HUES64 (cell line): ENCODE measurements at regions not wholly inside any gene's neighbourhood (a gene's known extent, or its start where the extent isn't known, plus 50 kb on each side); places are given as distances from the start of the nearest gene placed in this dataset.

ENCODE experiments used
- H3K27ac ChIP-seq: 2 replicates; pipeline ENCODE4 v1.7.0; 2013; ENCODE audit warnings: low read depth, low read length, inconsistent platforms
- H3K27me3 ChIP-seq: 2 replicates; pipeline ENCODE4 v1.6.1; 2013; ENCODE audit warnings: mild to moderate bottlenecking, low read length; ENCODE audit not compliant: insufficient read depth
- H3K36me3 ChIP-seq: 2 replicates; pipeline ENCODE4 v1.6.1; 2013; ENCODE audit warnings: mild to moderate bottlenecking, low read length; ENCODE audit not compliant: insufficient read depth
- H3K4me1 ChIP-seq: 2 replicates; pipeline ENCODE4 v1.6.1; 2013; ENCODE audit warnings: mild to moderate bottlenecking, low read length, moderate library complexity; ENCODE audit not compliant: insufficient read depth
- H3K4me3 ChIP-seq: 2 replicates; pipeline ENCODE4 v1.5.1; 2013; ENCODE audit warnings: mild to moderate bottlenecking, low read length, moderate library complexity
- H3K9ac ChIP-seq: 2 replicates; pipeline ENCODE4 v1.6.1; 2013; ENCODE audit warnings: mild to moderate bottlenecking, low read depth, low read length
- H3K9me3 ChIP-seq: 2 replicates; pipeline ENCODE4 v1.6.1; 2013; ENCODE audit warnings: low read depth, low read length; ENCODE audit not compliant: insufficient read depth
- WGBS: fragments of 150-250, 120-280 bp; methylation state at CpG from one replicate; pipeline ENCODE4 v1.1.7; 2013; ENCODE audit warnings: missing lambda C conversion rate; 5-methylcytosine and 5-hydroxymethylcytosine counted together

DNA sequence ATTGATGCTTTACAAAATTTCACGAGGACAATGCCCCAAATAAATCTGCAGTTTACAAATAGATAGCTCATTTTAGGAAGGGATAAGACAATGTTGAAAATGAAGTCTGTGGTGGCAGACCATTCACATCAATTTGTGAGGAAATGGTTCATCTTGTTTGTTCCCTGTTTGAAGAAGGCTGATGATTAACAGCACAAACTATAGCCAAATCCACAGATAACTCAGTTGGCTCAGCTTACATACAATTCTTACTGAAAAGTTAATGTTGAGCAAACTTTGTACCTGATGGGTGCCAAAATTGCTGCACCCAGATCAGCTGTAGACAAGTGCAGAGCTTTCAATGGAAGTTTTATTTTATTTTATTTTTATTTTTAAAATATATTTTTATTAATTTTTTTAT, 763.9 kb downstream of the DOK5 start:
- no peaks in the 10 kb centered on the region for H3K27me3 ChIP-seq
- no peak overlapping the region for H3K9ac ChIP-seq
- H3K36me3 ChIP-seq = no peaks in the 10 kb centered on the region
- H3K4me1 ChIP-seq = no peaks in the 10 kb centered on the region
- 67% methylated on average over 1 of the region's 1 CpG for WGBS
- H3K9me3 ChIP-seq = peaks cover 40% of the 10 kb centered on the region
- no peak overlapping the region for H3K27ac ChIP-seq
- no peak overlapping the region for H3K4me3 ChIP-seq

DNA sequence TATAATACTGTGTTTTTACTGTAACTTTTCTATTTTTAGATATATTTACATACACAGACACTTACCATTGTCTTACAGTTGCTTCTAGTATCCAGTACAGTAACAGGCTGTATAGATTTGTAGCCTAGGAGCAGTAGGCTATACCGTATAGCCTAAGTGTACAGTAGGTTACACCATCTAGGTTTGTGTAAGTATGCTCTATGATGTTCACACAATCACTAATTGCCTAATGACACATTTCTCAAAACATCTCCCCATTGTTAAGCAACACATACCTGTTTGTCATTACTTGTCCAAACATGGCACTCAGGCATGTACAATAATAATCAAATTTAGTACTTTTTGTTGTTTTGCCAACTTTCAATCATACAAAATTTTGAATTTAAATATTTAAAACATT, 757.3 kb downstream of the DOK5 start:
- Histone ChIP-seq H3K4me3 (no peak overlapping the region), H3K4me1 (no peaks in the 10 kb centered on the region), H3K9ac (no peak overlapping the region), H3K36me3 (no peaks in the 10 kb centered on the region), H3K9me3 (peaks cover 30% of the 10 kb centered on the region), H3K27me3 (no peaks in the 10 kb centered on the region), H3K27ac (no peak overlapping the region)
- 100% methylated on average over 1 of the region's 1 CpG for WGBS

DNA sequence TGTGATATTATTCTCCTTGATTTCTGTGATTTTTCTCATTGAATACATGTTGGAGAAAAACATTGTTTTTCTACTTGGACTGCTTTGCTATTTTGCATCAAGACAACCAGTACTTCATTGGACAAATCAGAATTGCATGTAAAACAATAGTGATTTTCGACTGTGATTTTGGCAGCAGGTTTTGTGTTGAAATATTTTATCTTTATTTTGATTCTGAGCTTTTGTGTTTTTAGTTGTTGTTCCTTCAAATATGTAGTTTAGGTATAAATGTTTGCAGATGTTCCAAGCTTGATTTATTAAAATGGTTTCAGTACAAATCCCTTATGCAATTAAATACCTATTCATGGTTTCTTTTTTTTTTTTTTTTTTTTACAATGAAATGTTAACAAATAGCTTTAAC, 754.1 kb downstream of the DOK5 start:
- 63% methylated on average over 1 of the region's 1 CpG for WGBS
- Histone ChIP-seq H3K9ac (no peak overlapping the region), H3K4me3 (no peak overlapping the region), H3K27me3 (no peaks in the 10 kb centered on the region), H3K36me3 (no peaks in the 10 kb centered on the region), H3K9me3 (peaks cover 17% of the 10 kb centered on the region), H3K27ac (no peak overlapping the region), H3K4me1 (no peaks in the 10 kb centered on the region)

DNA sequence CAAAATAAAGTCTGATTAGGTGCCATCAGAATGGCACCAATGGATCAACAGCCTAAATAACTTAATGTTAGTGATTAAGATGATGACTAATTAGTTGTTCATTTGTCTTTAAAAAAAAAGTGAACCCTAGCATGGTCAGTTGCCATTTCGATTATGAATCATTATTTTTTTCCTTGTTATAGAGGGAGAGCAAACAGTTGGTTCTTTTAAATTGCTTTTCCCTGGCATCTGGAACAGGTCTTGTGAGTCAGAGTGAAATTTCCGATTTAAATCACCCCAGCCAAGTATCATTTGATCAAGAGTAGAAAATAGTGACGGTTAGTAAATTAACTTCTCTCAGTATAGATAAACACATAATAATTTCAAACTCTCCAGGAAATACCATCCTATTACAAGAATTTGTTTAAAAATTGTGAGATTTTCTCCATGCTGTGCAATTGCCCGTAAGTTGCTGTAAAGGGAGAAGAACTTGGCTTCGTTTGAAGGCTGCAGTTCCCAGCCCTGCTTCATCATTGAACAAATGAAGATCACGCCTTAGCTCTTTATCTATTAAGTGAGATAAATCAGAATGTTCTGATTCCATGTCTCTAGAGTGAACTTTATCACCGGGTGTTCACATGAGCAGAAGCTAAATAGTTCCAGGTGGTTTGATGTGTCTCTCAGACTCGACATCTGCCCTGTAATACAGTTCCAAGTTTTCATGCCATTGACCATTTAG, 741.3 kb downstream of the DOK5 start:
- WGBS = 89% methylated on average over 7 of the region's 8 CpGs
- Histone ChIP-seq H3K4me1 (no peaks in the 10 kb centered on the region), H3K4me3 (no peak overlapping the region), H3K9ac (no peak overlapping the region), H3K36me3 (no peaks in the 10 kb centered on the region), H3K27ac (no peak overlapping the region), H3K27me3 (no peaks in the 10 kb centered on the region), H3K9me3 (peaks cover 26% of the 10 kb centered on the region)

- Histone ChIP-seq H3K9ac (no peak overlapping the region), H3K27me3 (no peaks in the 10 kb centered on the region), H3K4me1 (no peaks in the 10 kb centered on the region), H3K9me3 (peaks cover 22% of the 10 kb centered on the region), H3K27ac (no peak overlapping the region), H3K36me3 (no peaks in the 10 kb centered on the region), H3K4me3 (no peak overlapping the region)
- WGBS = 66% methylated on average over 3 of the region's 6 CpGs
These were observed 738.3 kb downstream of the DOK5 start for GRCh38 chr20:55213653-55214052.

- no peaks in the 10 kb centered on the region for H3K27me3 ChIP-seq
- H3K4me3 ChIP-seq = no peak overlapping the region
- H3K9ac ChIP-seq = no peak overlapping the region
- H3K9me3 ChIP-seq = peaks cover 18% of the 10 kb centered on the region
- 78% methylated on average over 6 of the region's 6 CpGs for WGBS
- H3K27ac ChIP-seq = no peak overlapping the region
- no peaks in the 10 kb centered on the region for H3K36me3 ChIP-seq
- no peaks in the 10 kb centered on the region for H3K4me1 ChIP-seq
These were observed 736.1 kb downstream of the DOK5 start for GRCh38 chr20:55211481-55211880.

DNA sequence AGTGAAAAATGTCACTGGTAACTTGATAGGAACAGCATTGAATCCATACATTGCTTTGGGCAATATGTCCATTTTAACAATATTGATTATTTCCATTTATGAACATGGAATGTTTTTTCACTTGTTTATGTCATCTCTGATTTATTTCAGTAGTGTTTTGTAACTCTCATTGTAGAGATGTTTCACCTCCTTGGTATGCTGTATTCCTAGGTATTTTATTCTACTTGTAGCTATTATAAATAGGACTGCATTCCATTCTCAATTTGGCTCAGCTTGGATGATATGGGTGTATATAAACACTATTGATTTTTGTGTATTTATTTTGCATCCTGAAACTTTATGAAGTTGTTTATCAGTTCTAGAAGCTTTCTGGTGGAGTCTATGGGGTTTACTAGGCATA, 730.3 kb downstream of the DOK5 start:
- Histone ChIP-seq H3K4me3 (no peak overlapping the region), H3K27me3 (no peaks in the 10 kb centered on the region), H3K9ac (no peak overlapping the region), H3K27ac (no peak overlapping the region), H3K4me1 (no peaks in the 10 kb centered on the region), H3K9me3 (peaks cover 11% of the 10 kb centered on the region; the same call in 1 of the 2 replicates), H3K36me3 (no peaks in the 10 kb centered on the region)

- H3K9me3 ChIP-seq = peaks cover 14% of the 10 kb centered on the region; the same call in 1 of the 2 replicates
- H3K27ac ChIP-seq = no peak overlapping the region
- no peak overlapping the region for H3K4me3 ChIP-seq
- H3K27me3 ChIP-seq = no peaks in the 10 kb centered on the region
- no peaks in the 10 kb centered on the region for H3K4me1 ChIP-seq
- H3K9ac ChIP-seq = no peak overlapping the region
- H3K36me3 ChIP-seq = no peaks in the 10 kb centered on the region
- 53% methylated on average over 1 of the region's 1 CpG for WGBS
These were observed 724.9 kb downstream of the DOK5 start for GRCh38 chr20:55200317-55200716.

- no peaks in the 10 kb centered on the region for H3K27me3 ChIP-seq
- no peak overlapping the region for H3K27ac ChIP-seq
- H3K36me3 ChIP-seq = no peaks in the 10 kb centered on the region
- H3K4me3 ChIP-seq = no peak overlapping the region
- H3K9ac ChIP-seq = no peak overlapping the region
- no peaks in the 10 kb centered on the region for H3K4me1 ChIP-seq
- WGBS = no CpG with 5 or more reads among the region's 2 CpGs
- peaks cover 24% of the 10 kb centered on the region; the same call in 1 of the 2 replicates for H3K9me3 ChIP-seq
These were observed 719.6 kb downstream of the DOK5 start for GRCh38 chr20:55194947-55195346.

GRCh38 chr20:55186228-55186627, 710.8 kb downstream of the DOK5 start:
- Histone ChIP-seq H3K27ac (no peak overlapping the region), H3K4me3 (no peak overlapping the region), H3K9ac (no peak overlapping the region), H3K27me3 (no peaks in the 10 kb centered on the region), H3K9me3 (peaks cover 10% of the 10 kb centered on the region; the same call in 1 of the 2 replicates), H3K36me3 (no peaks in the 10 kb centered on the region), H3K4me1 (no peaks in the 10 kb centered on the region)
- WGBS = 93% methylated on average over 2 of the region's 2 CpGs

- no peak overlapping the region for H3K4me3 ChIP-seq
- no peak overlapping the region for H3K9ac ChIP-seq
- H3K9me3 ChIP-seq = peaks cover 7% of the 10 kb centered on the region
- 93% methylated on average over 4 of the region's 4 CpGs for WGBS
- no peaks in the 10 kb centered on the region for H3K4me1 ChIP-seq
- no peaks in the 10 kb centered on the region for H3K27me3 ChIP-seq
- no peaks in the 10 kb centered on the region for H3K36me3 ChIP-seq
- no peak overlapping the region for H3K27ac ChIP-seq
These were observed 699.7 kb downstream of the DOK5 start for GRCh38 chr20:55175081-55175480.

DNA sequence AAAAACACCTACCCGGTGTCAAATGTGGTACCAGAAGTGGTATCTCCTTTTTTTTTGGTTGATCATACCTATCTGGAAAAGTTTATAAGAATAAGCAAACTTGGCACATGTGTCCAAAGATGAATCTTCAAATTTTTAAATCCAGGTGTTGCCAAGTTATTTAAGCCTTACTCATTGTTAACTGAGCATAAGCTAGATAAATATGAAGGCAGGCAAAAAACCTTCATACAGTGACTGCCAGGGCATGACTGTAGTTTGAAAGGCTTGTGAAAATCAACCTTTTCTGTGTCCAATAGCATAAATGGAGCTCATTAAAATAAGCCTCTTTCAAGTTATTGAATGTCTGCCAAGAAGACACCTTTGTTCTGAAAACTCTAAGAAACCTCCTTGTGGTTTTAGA, 699.2 kb downstream of the DOK5 start:
- Histone ChIP-seq H3K4me1 (no peaks in the 10 kb centered on the region), H3K9me3 (0 out of 2 replicates have a peak, but pooled peaks cover 4% of the 10 kb centered on the region), H3K9ac (no peak overlapping the region), H3K4me3 (no peak overlapping the region), H3K36me3 (no peaks in the 10 kb centered on the region), H3K27ac (no peak overlapping the region), H3K27me3 (no peaks in the 10 kb centered on the region)
- 85% methylated on average over 1 of the region's 1 CpG for WGBS
